DOHH2 (cell line): ENCODE measurements at regions not wholly inside any gene's neighbourhood (a gene's known extent, or its start where the extent isn't known, plus 50 kb on each side); places are given as distances from the start of the nearest gene placed in this dataset.

ENCODE experiments used
- H3F3A ChIP-seq: fragments of 200-600 bp; sonication (generic), shearing (Covaris generic); 2 replicates; pipeline ENCODE4 v1.6.0; 2016; ENCODE audit warnings: antibody characterized with exemption, mild to moderate bottlenecking; ENCODE audit not compliant: control insufficient read depth, insufficient read depth
- H3K27ac ChIP-seq: fragments of 200-600 bp; sonication (generic); 2 replicates; pipeline ENCODE4 v1.5.1; 2014; ENCODE audit warnings: low read depth, mild to moderate bottlenecking, low read length, moderate library complexity
- H3K27me3 ChIP-seq: fragments of 200-600 bp; sonication (generic); 2 replicates; pipeline ENCODE4 v1.6.1; 2014; ENCODE audit warnings: mild to moderate bottlenecking, low read length, mixed read lengths; ENCODE audit not compliant: control insufficient read depth
- H3K36me3 ChIP-seq: fragments of 200-600 bp; sonication (generic); 2 replicates; pipeline ENCODE4 v1.6.1; 2014; ENCODE audit warnings: mild to moderate bottlenecking, low read length, moderate library complexity, mixed read lengths; ENCODE audit not compliant: control insufficient read depth
- H3K4me1 ChIP-seq: fragments of 200-600 bp; sonication (generic); 2 replicates; pipeline ENCODE4 v1.6.1; 2014; ENCODE audit warnings: mild to moderate bottlenecking, low read length, mixed read lengths; ENCODE audit not compliant: control insufficient read depth
- H3K4me2 ChIP-seq: fragments of 200-600 bp; sonication (generic); 2 replicates; pipeline ENCODE4 v1.6.0; 2014; ENCODE audit warnings: mild to moderate bottlenecking, low read length, moderate library complexity
- H3K4me3 ChIP-seq: fragments of 200-600 bp; sonication (generic); 2 replicates; pipeline ENCODE4 v1.5.1; 2014; ENCODE audit warnings: mild to moderate bottlenecking, low read length, mixed read lengths
- H3K79me2 ChIP-seq: fragments of 200-600 bp; sonication (generic); 2 replicates; pipeline ENCODE4 v1.6.1; 2014; ENCODE audit warnings: mild to moderate bottlenecking, low read length, mixed read lengths; ENCODE audit not compliant: control insufficient read depth
- H3K9me2 ChIP-seq: fragments of 200-600 bp; sonication (generic); replicated peaks from 2 replicates; pipeline ENCODE4 v1.6.1; 2014; ENCODE audit warnings: mild to moderate bottlenecking, low read length, mixed read lengths; ENCODE audit not compliant: control insufficient read depth
- H3K9me3 ChIP-seq: fragments of 200-600 bp; sonication (generic); 2 replicates; pipeline ENCODE4 v1.6.1; 2014; ENCODE audit warnings: antibody characterized with exemption, low read length, mixed read lengths; ENCODE audit not compliant: control insufficient read depth, insufficient read depth
- H4K20me1 ChIP-seq: fragments of 200-600 bp; sonication (generic); 2 replicates; pipeline ENCODE4 v1.6.0; 2014; ENCODE audit warnings: low read depth, mild to moderate bottlenecking, antibody characterized with exemption, low read length, moderate library complexity; ENCODE audit not compliant: control insufficient read depth, insufficient read depth
- CTCF ChIP-seq: fragments of 200-600 bp; sonication (generic); IDR thresholded peaks from one replicate; pipeline ENCODE4 v1.5.1; 2014; ENCODE audit warnings: antibody characterized with exemption, mild to moderate bottlenecking, low read depth, low read length; ENCODE audit not compliant: poor library complexity, severe bottlenecking
- EZH2phosphoT487 ChIP-seq: fragments of 200-600 bp; sonication (generic); IDR thresholded peaks from 2 replicates; pipeline ENCODE4 v1.6.1; 2017; ENCODE audit warnings: borderline replicate concordance, mild to moderate bottlenecking, antibody characterized with exemption, low read length, moderate library complexity, mixed read lengths

GRCh38 chr12:129964826-129965457 is 61.1 kb upstream of the TMEM132D start:
- no peak for TF ChIP-seq EZH2phosphoT487
- no peak for TF ChIP-seq CTCF
- Histone ChIP-seq H3K27me3 (no peaks in the 10 kb centered on the region), H3K36me3 (no peaks in the 10 kb centered on the region), H3K4me2 (no peak overlapping the region), H3K4me1 (no peaks in the 10 kb centered on the region), H4K20me1 (no peaks in the 10 kb centered on the region), H3K9me3 (no peaks in the 10 kb centered on the region), H3K4me3 (no peak overlapping the region), H3K79me2 (no peaks in the 10 kb centered on the region), H3K27ac (no peak overlapping the region), H3F3A (no peaks in the 10 kb centered on the region), H3K9me2 (no peaks in the 10 kb centered on the region)

GRCh38 chr12:129966146-129966995 is 62.5 kb upstream of the TMEM132D start:
- Histone ChIP-seq H3K79me2 (no peaks in the 10 kb centered on the region), H3K27me3 (no peaks in the 10 kb centered on the region), H3K9me3 (no peaks in the 10 kb centered on the region), H3K4me1 (no peaks in the 10 kb centered on the region), H4K20me1 (no peaks in the 10 kb centered on the region), H3K36me3 (no peaks in the 10 kb centered on the region), H3K9me2 (no peaks in the 10 kb centered on the region), H3K4me3 (no peak overlapping the region), H3F3A (no peaks in the 10 kb centered on the region), H3K27ac (no peak overlapping the region), H3K4me2 (no peak overlapping the region)
- TF ChIP-seq EZH2phosphoT487 = no peak
- TF ChIP-seq CTCF = no peak

GRCh38 chr12:129971721-129972120 is 67.9 kb upstream of the TMEM132D start:
- Histone ChIP-seq H3K27ac (no peak overlapping the region), H3K9me2 (no peaks in the 10 kb centered on the region), H3K4me3 (no peak overlapping the region), H4K20me1 (no peaks in the 10 kb centered on the region), H3K36me3 (no peaks in the 10 kb centered on the region), H3K79me2 (no peaks in the 10 kb centered on the region), H3K4me1 (no peaks in the 10 kb centered on the region), H3K9me3 (no peaks in the 10 kb centered on the region), H3K4me2 (no peak overlapping the region), H3K27me3 (no peaks in the 10 kb centered on the region), H3F3A (no peaks in the 10 kb centered on the region)
- TF ChIP-seq CTCF (no peak), EZH2phosphoT487 (no peak)
